Right lobe of liver (tissue), 4 donors: ENCODE measurements at regions not wholly inside any gene's neighbourhood (a gene's known extent, or its start where the extent isn't known, plus 50 kb on each side); places are given as distances from the start of the nearest gene placed in this dataset.

Source experiments
- CTCF ChIP-seq, 4 donors: fragments of 200-600 bp in 3 of 4; fragments of 450-650 bp in 1 of 4; IDR thresholded peaks; one replicate each; pipeline versions ENCODE4 v1.5.1 to v1.8.0; 2016 to 2022; ENCODE audit warnings: antibody characterized with exemption in 4 of 4, mild to moderate bottlenecking in 2 of 4
- POLR2A ChIP-seq: fragments of 450-650 bp; IDR thresholded peaks from one replicate; pipeline ENCODE4 v1.6.1; 2017; ENCODE audit warnings: antibody characterized with exemption, mild to moderate bottlenecking
- donor health status: DM: no; HTN: no; CAD: no.
- donor health status: DM: no; HTN: no; CAD: no.
- donor health status: DM: no; HTN: yes; CAD: no.

- no peak for TF ChIP-seq CTCF (IDR thresholded peaks at IDR 0.05)
- TF ChIP-seq POLR2A, result no peak
These were observed 109.7 kb upstream of the CTNNB1 start for GRCh38 chr3:41089566-41089965.
